Hepatocyte (in vitro differentiated cells): ENCODE measurements at regions not wholly inside any gene's neighbourhood (a gene's known extent, or its start where the extent isn't known, plus 50 kb on each side); places are given as distances from the start of the nearest gene placed in this dataset.

Source experiments
- CTCF ChIP-seq: fragments of 200-600 bp; sonication (generic); IDR thresholded peaks from 2 replicates; pipeline ENCODE4 v1.5.1; 2016; ENCODE audit warnings: antibody characterized with exemption, mild to moderate bottlenecking; ENCODE audit not compliant: poor library complexity
- EZH2phosphoT487 ChIP-seq: fragments of 200-600 bp; sonication (generic); IDR thresholded peaks from one replicate; pipeline ENCODE4 v1.6.1; 2018; ENCODE audit warnings: antibody characterized with exemption, mild to moderate bottlenecking, low read depth, moderate library complexity; ENCODE audit not compliant: unreplicated experiment, severe bottlenecking

GRCh38 chr2:184413671-184414229 lies 184.6 kb upstream of the ZNF804A start:
- TF ChIP-seq CTCF (no peak), EZH2phosphoT487 (no peak)
